Globus pallidus (tissue), 1 donor: ENCODE measurements at regions not wholly inside any gene's neighbourhood (a gene's known extent, or its start where the extent isn't known, plus 50 kb on each side); places are given as distances from the start of the nearest gene placed in this dataset.
"Not testable (repeated sequence)": the region's sequence is repeated elsewhere in the genome, so short reads cannot be mapped to it uniquely, and the experiment has no call there.

ENCODE experiments used
- DNase-seq: peaks from one replicate; pipeline ENCODE4 v3.0.0-alpha.2; 2015; ENCODE audit warnings: low spot score

- no peak for DNase-seq
Measured at GRCh38 chr3:153442799-153443487, 280.9 kb downstream of the RAP2B start.

- DNase-seq, result no peak
Measured at GRCh38 chr3:153443961-153444360, 281.9 kb downstream of the RAP2B start.

GRCh38 chr3:153445817-153446216, 283.8 kb downstream of the RAP2B start:
- no peak for DNase-seq

GRCh38 chr3:153448151-153448829, 286.3 kb downstream of the RAP2B start:
- DNase-seq, result no peak

- DNase-seq, result no peak
Measured at GRCh38 chr3:153456833-153457545, 295.0 kb downstream of the RAP2B start.

GRCh38 chr3:153458881-153459280, 296.9 kb downstream of the RAP2B start:
- no peak for DNase-seq

- no peak for DNase-seq
Measured at GRCh38 chr3:153462545-153462944, 300.5 kb downstream of the RAP2B start.

GRCh38 chr3:153463895-153464294, 301.9 kb downstream of the RAP2B start:
- DNase-seq, result peak; percentile 23

GRCh38 chr3:153469162-153469561, 307.1 kb downstream of the RAP2B start:
- no peak for DNase-seq

GRCh38 chr3:153484842-153485241, 322.8 kb downstream of the RAP2B start:
- DNase-seq, result no peak

GRCh38 chr3:153495422-153495821, 333.4 kb downstream of the RAP2B start:
- no peak for DNase-seq

GRCh38 chr3:153502682-153503081, 340.7 kb downstream of the RAP2B start:
- DNase-seq, result no peak

GRCh38 chr3:153503873-153504272, 341.8 kb downstream of the RAP2B start:
- DNase-seq, result no peak

GRCh38 chr3:153506205-153506604, 344.2 kb downstream of the RAP2B start:
- DNase-seq, result not testable (repeated sequence)

GRCh38 chr3:153506686-153507085, 344.7 kb downstream of the RAP2B start:
- DNase-seq, result not testable (repeated sequence)

- no peak for DNase-seq
Measured at GRCh38 chr3:153513236-153513635, 351.2 kb downstream of the RAP2B start.

- no peak for DNase-seq
Measured at GRCh38 chr3:153528473-153528872, 366.4 kb downstream of the RAP2B start.

- no peak for DNase-seq
Measured at GRCh38 chr3:153539263-153539662, 377.2 kb downstream of the RAP2B start.

GRCh38 chr3:153545471-153545870, 383.4 kb downstream of the RAP2B start:
- no peak for DNase-seq

- DNase-seq, result no peak
Measured at GRCh38 chr3:153547970-153548369, 385.9 kb downstream of the RAP2B start.

GRCh38 chr3:153549686-153550085, 387.7 kb downstream of the RAP2B start:
- DNase-seq, result not testable (repeated sequence)

GRCh38 chr3:153551536-153552285, 389.7 kb downstream of the RAP2B start:
- no peak for DNase-seq
